ENCODE measurements at regions not wholly inside any gene's neighbourhood (a gene's known extent, or its start where the extent isn't known, plus 50 kb on each side); places are given as distances from the start of the nearest gene placed in this dataset.

GRCh38 chr13:107139006-107139405, 571.1 kb upstream of the ARGLU1 start:
- no peak for DNase-seq

DNA sequence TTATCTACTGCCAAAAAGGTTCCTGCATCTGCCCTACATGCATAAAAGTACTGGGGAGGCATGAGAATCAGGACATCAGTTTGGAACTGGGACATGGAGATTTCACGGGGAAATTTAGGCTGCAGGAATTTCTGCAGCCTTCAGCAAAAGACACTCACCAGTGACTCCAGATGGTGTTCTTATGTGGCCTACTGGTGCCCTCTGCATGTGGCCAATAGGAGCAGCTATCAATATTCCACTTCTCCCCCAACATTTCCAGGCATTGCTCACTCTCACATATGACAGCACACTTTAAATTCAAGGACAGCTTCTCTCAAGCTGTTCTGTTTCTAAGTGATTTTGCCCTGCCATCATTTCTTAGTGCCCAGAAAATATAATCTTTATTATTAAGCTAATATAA, 570.5 kb upstream of the ARGLU1 start:
- no peak for DNase-seq

GRCh38 chr13:107133950-107134349, 566.0 kb upstream of the ARGLU1 start:
- no peak for DNase-seq

GRCh38 chr13:107130566-107130965, 562.6 kb upstream of the ARGLU1 start:
- no peak for DNase-seq

GRCh38 chr13:107124730-107125129, 556.8 kb upstream of the ARGLU1 start:
- DNase-seq, result no peak

DNA sequence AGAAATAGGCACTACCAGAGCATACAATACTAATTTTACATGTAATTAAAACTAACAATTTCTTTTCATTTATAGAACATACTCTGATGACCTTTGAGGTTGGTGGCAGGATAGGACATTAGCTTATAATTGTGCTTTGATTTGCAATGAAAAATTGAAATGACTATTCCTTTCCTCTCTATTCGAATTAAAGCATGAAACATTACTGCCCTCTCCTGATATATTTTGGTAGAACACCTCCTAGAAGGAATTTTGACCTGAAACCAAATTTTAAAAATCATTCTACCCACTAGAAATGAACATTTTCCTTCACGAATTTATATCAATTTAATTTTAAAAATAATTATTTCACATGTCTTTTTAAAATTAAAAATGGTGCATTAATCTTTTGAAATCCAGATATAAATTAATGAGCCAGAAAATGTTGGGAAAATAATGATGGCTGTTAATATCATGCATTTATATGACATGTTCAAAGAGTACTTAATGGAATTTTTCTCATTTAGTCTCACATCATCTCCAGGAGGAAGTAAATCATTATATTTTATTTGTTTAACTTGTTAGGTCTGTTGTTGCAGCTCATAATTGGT, 556.3 kb upstream of the ARGLU1 start:
- DNase-seq, result no peak

DNA sequence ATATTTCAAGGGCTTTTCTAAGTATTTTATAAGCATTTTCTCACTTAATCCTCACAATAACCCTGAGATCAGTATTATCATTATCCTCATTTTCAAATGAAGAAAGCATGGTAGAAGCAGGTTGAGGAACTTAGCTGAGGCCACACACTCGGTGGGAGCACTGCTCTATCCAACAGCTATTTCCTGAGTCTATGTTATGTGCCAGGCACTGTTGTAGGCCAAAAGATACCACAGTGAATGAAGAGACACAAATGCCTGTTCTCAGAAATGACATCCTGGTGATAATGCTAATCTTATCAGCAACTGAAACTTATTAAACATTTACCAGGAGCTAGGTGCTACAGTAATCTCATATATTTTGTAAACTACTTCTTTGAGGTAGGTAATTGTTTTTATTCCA, 553.9 kb upstream of the ARGLU1 start:
- DNase-seq, result no peak

- DNase-seq, result no peak
These were observed 552.3 kb upstream of the ARGLU1 start for GRCh38 chr13:107119989-107120881.

GRCh38 chr13:107118506-107118905, 550.6 kb upstream of the ARGLU1 start:
- DNase-seq, result no peak

DNA sequence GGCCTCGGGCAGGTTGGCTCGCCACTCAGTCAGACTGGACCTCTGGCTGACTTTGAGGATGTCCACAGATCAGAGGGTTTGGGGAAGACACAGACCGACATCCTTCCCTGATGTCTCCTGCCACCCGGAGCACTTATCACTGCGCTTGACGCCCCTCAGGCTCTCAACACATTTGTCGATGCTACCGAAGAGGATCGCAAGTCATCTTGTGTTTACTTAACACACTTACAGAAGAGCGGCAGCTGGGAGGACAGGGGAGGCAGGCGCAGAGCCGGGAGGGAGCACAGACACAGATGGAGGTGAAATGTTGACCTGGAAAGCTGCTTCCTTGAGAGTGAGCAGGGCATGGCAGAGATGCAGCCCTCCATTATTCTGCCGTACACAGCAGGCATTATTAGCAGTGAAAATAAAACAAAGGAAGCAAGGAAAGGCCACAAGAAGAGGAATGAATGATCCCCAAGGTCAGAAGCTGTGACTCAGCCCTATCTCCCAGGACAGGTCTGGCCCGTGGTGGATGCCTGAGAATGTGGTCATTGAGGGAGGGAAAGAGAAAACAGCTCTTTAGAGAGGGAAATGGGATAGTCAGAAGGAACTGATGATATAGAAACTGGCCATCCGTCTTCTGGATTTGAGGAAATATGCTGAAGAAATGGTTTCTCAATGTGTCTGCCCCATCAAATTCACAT, 549.5 kb upstream of the ARGLU1 start:
- no peak for DNase-seq

GRCh38 chr13:107113387-107113786, 545.5 kb upstream of the ARGLU1 start:
- DNase-seq, result no peak

- DNase-seq, result no peak
These were observed 543.3 kb upstream of the ARGLU1 start for GRCh38 chr13:107111248-107111647.

- no peak for DNase-seq
These were observed 536.7 kb upstream of the ARGLU1 start for GRCh38 chr13:107104631-107105030.

- DNase-seq, result no peak
These were observed 534.7 kb upstream of the ARGLU1 start for GRCh38 chr13:107102676-107103075.

DNA sequence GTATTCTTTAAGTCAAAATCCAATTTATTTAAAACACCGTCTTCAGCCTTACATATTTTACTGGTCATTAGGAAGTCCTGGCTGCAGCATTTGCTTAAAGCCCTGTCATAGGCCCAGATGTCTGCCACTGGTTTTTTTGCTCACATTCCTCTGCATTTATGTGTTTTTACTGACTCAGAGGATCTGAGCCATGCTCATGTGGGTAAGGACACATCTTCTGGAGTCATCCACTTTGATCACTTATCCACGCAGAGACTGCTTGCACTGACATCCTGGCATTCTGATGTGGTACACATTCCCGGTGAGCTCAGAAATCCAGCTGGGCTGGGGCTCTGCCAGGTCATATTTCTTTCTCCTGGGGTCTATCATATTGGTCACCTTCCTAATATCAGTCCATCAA, 531.7 kb upstream of the ARGLU1 start:
- DNase-seq, result no peak

DNA sequence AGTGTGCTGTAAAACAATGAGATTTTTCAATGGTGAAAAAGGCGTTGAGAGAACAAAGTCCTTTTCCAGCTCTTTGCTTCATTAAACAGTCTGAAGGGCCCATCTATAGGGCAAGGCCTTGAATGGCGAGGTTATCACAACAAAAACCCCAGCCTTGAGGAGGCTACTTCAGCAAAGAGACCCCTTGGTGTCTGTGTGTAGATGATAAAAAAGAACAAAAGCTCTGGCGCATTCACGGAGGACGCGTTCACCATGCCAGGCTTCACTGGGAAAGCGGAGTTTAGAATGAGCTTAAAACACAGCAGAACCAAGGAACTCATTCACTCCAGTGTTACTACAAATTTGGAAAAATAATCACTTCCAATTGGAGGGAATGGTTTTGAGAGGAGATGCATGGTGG, 530.0 kb upstream of the ARGLU1 start:
- no peak for DNase-seq

- no peak for DNase-seq
These were observed 527.9 kb upstream of the ARGLU1 start for GRCh38 chr13:107095876-107096275.

- DNase-seq, result no peak
These were observed 523.9 kb upstream of the ARGLU1 start for GRCh38 chr13:107091861-107092260.

GRCh38 chr13:107091428-107091827, 523.5 kb upstream of the ARGLU1 start:
- DNase-seq, result no peak

DNA sequence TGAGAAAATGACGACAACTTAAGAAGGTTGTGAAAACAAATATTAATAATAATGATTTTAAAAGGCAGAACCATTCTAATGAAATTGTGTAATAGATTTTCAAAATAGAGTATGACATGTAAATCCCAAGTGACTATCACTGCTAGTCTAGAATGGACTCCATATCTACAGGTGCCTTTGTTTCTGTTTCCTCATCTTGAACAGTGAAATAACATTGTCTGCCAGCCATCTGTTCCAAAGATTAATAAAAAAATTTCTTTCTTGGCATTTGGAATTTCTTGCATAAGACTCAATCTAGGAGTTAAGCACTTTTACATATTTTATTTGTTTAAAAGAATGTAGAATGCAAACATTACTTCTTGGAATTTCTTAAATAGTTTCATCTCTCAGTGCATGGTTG, 520.1 kb upstream of the ARGLU1 start:
- no peak for DNase-seq

- DNase-seq, result no peak
These were observed 511.6 kb upstream of the ARGLU1 start for GRCh38 chr13:107079423-107080049.

GRCh38 chr13:107078229-107078765, 510.4 kb upstream of the ARGLU1 start:
- DNase-seq, result no peak

DNA sequence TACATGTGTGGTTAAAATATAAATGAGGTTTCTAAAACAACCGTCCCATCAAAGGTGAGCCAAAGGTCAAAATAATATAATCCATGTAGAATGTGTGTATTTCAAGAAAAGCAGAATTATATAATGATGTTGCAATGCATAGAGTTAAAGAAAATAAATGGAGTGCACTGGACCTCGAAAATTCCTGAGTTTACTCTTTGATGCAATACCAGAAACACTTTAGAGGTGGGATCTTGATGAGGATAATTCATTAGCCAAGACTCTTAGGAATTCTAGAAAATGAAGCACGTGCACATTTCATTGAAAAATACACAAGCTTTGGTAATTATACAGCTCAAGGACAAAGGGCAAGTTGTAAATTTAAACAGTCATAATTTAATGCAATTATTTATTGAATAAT, 508.9 kb upstream of the ARGLU1 start:
- no peak for DNase-seq
